Mesenchymal stem cell (in vitro differentiated cells and primary cell): ENCODE measurements at regions not wholly inside any gene's neighbourhood (a gene's known extent, or its start where the extent isn't known, plus 50 kb on each side); places are given as distances from the start of the nearest gene placed in this dataset.

Experiments used
- DNase-seq: peaks from one replicate; pipeline ENCODE4 v3.0.0-alpha.2; 2013
- H2AFZ ChIP-seq: one replicate; pipeline ENCODE4 v1.6.1; 2013; ENCODE audit warnings: low read depth, mild to moderate bottlenecking, control low read depth, inconsistent platforms, low read length, moderate library complexity
- H2AK5ac ChIP-seq: 2 replicates; pipeline ENCODE4 v1.6.1; 2013; ENCODE audit warnings: low read length, moderate library complexity, mild to moderate bottlenecking, inconsistent platforms; ENCODE audit not compliant: severe bottlenecking
- H2BK120ac ChIP-seq: one replicate; pipeline ENCODE4 v1.6.1; 2013; ENCODE audit warnings: low read depth, mild to moderate bottlenecking, inconsistent platforms, low read length, moderate library complexity
- H2BK12ac ChIP-seq, 2 experiments: one replicate each; pipeline ENCODE4 v1.6.1; 2013; ENCODE audit warnings: inconsistent platforms in 2 of 2, low read length in 2 of 2, mild to moderate bottlenecking in 2 of 2, moderate library complexity in 2 of 2, control low read depth in 1 of 2
- H2BK15ac ChIP-seq: one replicate; pipeline ENCODE4 v1.6.1; 2013; ENCODE audit warnings: mild to moderate bottlenecking, low read depth, inconsistent platforms; ENCODE audit not compliant: poor library complexity, severe bottlenecking
- H2BK5ac ChIP-seq: 2 replicates; pipeline ENCODE4 v1.6.1; 2013; ENCODE audit warnings: low read depth, mild to moderate bottlenecking, low read length, control low read depth, inconsistent platforms; ENCODE audit not compliant: poor library complexity, severe bottlenecking
- H3K14ac ChIP-seq, 2 experiments: one replicate each; pipeline ENCODE4 v1.6.1; 2013; ENCODE audit warnings: inconsistent platforms in 2 of 2, low read length in 2 of 2, control low read depth in 1 of 2, mild to moderate bottlenecking in 1 of 2, moderate library complexity in 1 of 2
- H3K18ac ChIP-seq, 2 experiments: one replicate each; pipeline ENCODE4 v1.6.1; 2013; ENCODE audit warnings: inconsistent platforms in 2 of 2, low read length in 2 of 2, control low read depth in 1 of 2, low read depth in 1 of 2, mild to moderate bottlenecking in 1 of 2
- H3K23ac ChIP-seq, 2 experiments: one replicate each; pipeline ENCODE4 v1.6.1; 2013; ENCODE audit warnings: inconsistent platforms in 2 of 2, low read length in 2 of 2, mild to moderate bottlenecking in 2 of 2, moderate library complexity in 2 of 2, control low read depth in 1 of 2
- H3K27ac ChIP-seq: 2 replicates; pipeline ENCODE4 v1.5.1; 2013; ENCODE audit warnings: mild to moderate bottlenecking, moderate library complexity, low read length, control low read depth, inconsistent platforms; ENCODE audit not compliant: poor library complexity, severe bottlenecking
- H3K27me3 ChIP-seq, 2 experiments: 2 replicates each; pipeline versions ENCODE4 v1.6.1 to v1.7.0; 2013; ENCODE audit warnings: low read length in 2 of 2, mild to moderate bottlenecking in 2 of 2, moderate library complexity in 2 of 2, control low read depth in 1 of 2, inconsistent platforms in 1 of 2; ENCODE audit not compliant: control insufficient read depth in 1 of 2, insufficient read depth in 1 of 2
- H3K36me3 ChIP-seq, 2 experiments: 2 replicates each; pipeline versions ENCODE4 v1.6.1 to v1.7.0; 2013; ENCODE audit warnings: low read length in 2 of 2, control low read depth in 1 of 2, inconsistent platforms in 1 of 2, low read depth in 1 of 2, mild to moderate bottlenecking in 1 of 2; ENCODE audit not compliant: insufficient read depth in 2 of 2, control insufficient read depth in 1 of 2
- H3K4ac ChIP-seq, 2 experiments: one replicate each; pipeline ENCODE4 v1.6.1; 2013; ENCODE audit warnings: inconsistent platforms in 2 of 2, low read length in 2 of 2, mild to moderate bottlenecking in 2 of 2, moderate library complexity in 2 of 2, control low read depth in 1 of 2, low read depth in 1 of 2
- H3K4me1 ChIP-seq: 2 replicates; pipeline ENCODE4 v1.6.1; 2013; ENCODE audit warnings: low read depth, low read length, control low read depth; ENCODE audit not compliant: control insufficient read depth, insufficient read depth
- H3K4me2 ChIP-seq: 2 replicates; pipeline ENCODE4 v1.6.1; 2013; ENCODE audit warnings: low read length, mild to moderate bottlenecking, inconsistent platforms; ENCODE audit not compliant: poor library complexity, severe bottlenecking
- H3K4me3 ChIP-seq, 2 experiments: 2 replicates each; pipeline versions ENCODE4 v1.5.1 to v1.7.0; 2013; ENCODE audit warnings: low read length in 2 of 2, mild to moderate bottlenecking in 2 of 2, control low read depth in 1 of 2, low read depth in 1 of 2; ENCODE audit not compliant: insufficient read depth in 1 of 2
- H3K79me1 ChIP-seq: replicated peaks from 2 replicates; pipeline ENCODE4 v1.6.1; 2013; ENCODE audit warnings: mild to moderate bottlenecking, control low read depth, low read length, inconsistent platforms; ENCODE audit not compliant: poor library complexity, severe bottlenecking
- H3K9ac ChIP-seq: 2 replicates; pipeline ENCODE4 v1.7.0; 2013; ENCODE audit warnings: mild to moderate bottlenecking, low read length, moderate library complexity
- H3K9me3 ChIP-seq: 2 replicates; pipeline ENCODE4 v1.7.0; 2013; ENCODE audit warnings: mild to moderate bottlenecking, low read length; ENCODE audit not compliant: control insufficient read depth
- H4K8ac ChIP-seq: one replicate; pipeline ENCODE4 v1.6.1; 2013; ENCODE audit warnings: inconsistent platforms, mild to moderate bottlenecking, low read length, moderate library complexity
- H4K91ac ChIP-seq: one replicate; pipeline ENCODE4 v1.6.1; 2013; ENCODE audit warnings: mild to moderate bottlenecking, low read length, inconsistent platforms
- WGBS: methylation state at CpG from one replicate; pipeline ENCODE4 v1.1.7; 2013; ENCODE audit warnings: mixed read lengths; 5-methylcytosine and 5-hydroxymethylcytosine counted together

GRCh38 chr9:23171479-23171878, 654.6 kb downstream of the ELAVL2 start:
- Histone ChIP-seq H2BK120ac (no peak overlapping the region), H3K4me2 (no peak overlapping the region), H3K36me3 (no peaks in the 10 kb centered on the region), H2BK15ac (no peak overlapping the region), H3K9me3 (no peaks in the 10 kb centered on the region), H3K79me1 (no peaks in the 10 kb centered on the region), H2BK12ac (no peak overlapping the region), H3K9ac (no peak overlapping the region), H3K23ac (no peak overlapping the region), H3K4ac (no peak overlapping the region), H3K18ac (no peak overlapping the region), H4K8ac (no peak overlapping the region), H3K4me3 (no peak overlapping the region), H2AK5ac (no peak overlapping the region), H3K27me3 (no peaks in the 10 kb centered on the region), H2BK5ac (no peak overlapping the region), H4K91ac (no peak overlapping the region), H3K14ac (no peak overlapping the region), H3K4me1 (no peaks in the 10 kb centered on the region), H2AFZ (no peak overlapping the region), H3K27ac (no peak overlapping the region)
- DNase-seq, result no peak

GRCh38 chr9:23172206-23172605, 653.8 kb downstream of the ELAVL2 start:
- no peak overlapping the region for H3K27ac ChIP-seq

GRCh38 chr9:23172979-23173637, 652.9 kb downstream of the ELAVL2 start:
- H4K91ac ChIP-seq, result no peak overlapping the region
- H2AFZ ChIP-seq, result no peak overlapping the region
- no peak overlapping the region for H2BK120ac ChIP-seq
- 90% methylated on average over 3 of the region's 6 CpGs for WGBS
- no peak overlapping the region for H3K4me2 ChIP-seq
- H3K23ac ChIP-seq, result no peak overlapping the region
- no peak overlapping the region for H2BK12ac ChIP-seq
- H4K8ac ChIP-seq, result no peak overlapping the region
- no peak overlapping the region for H2AK5ac ChIP-seq
- H3K9me3 ChIP-seq, result no peaks in the 10 kb centered on the region
- no peak overlapping the region for H3K4me3 ChIP-seq
- H3K79me1 ChIP-seq, result no peaks in the 10 kb centered on the region
- H3K36me3 ChIP-seq, result no peaks in the 10 kb centered on the region
- no peaks in the 10 kb centered on the region for H3K4me1 ChIP-seq
- no peak overlapping the region for H3K4ac ChIP-seq
- H2BK5ac ChIP-seq, result no peak overlapping the region
- H3K14ac ChIP-seq, result no peak overlapping the region
- H3K27me3 ChIP-seq, result no peaks in the 10 kb centered on the region
- no peak overlapping the region for H3K27ac ChIP-seq
- no peak overlapping the region for H3K18ac ChIP-seq
- H2BK15ac ChIP-seq, result no peak overlapping the region
- no peak overlapping the region for H3K9ac ChIP-seq
- no peak for DNase-seq

More at GRCh38 chr9:23172206-23172605, 653.8 kb downstream of the ELAVL2 start:
- no CpG with 5 or more reads among the region's 4 CpGs for WGBS
- no peak overlapping the region for H3K4ac ChIP-seq
- H4K8ac ChIP-seq, result no peak overlapping the region
- H3K9ac ChIP-seq, result no peak overlapping the region
- no peaks in the 10 kb centered on the region for H3K9me3 ChIP-seq
- H3K4me3 ChIP-seq, result no peak overlapping the region
- H4K91ac ChIP-seq, result no peak overlapping the region
- no peak overlapping the region for H3K14ac ChIP-seq
- H3K18ac ChIP-seq, result no peak overlapping the region
- H3K4me2 ChIP-seq, result no peak overlapping the region
- H2BK5ac ChIP-seq, result no peak overlapping the region
- no peaks in the 10 kb centered on the region for H3K4me1 ChIP-seq
- no peak overlapping the region for H3K23ac ChIP-seq
- no peaks in the 10 kb centered on the region for H3K79me1 ChIP-seq
- H3K36me3 ChIP-seq, result no peaks in the 10 kb centered on the region
- no peak for DNase-seq
- no peak overlapping the region for H2BK120ac ChIP-seq
- H2AK5ac ChIP-seq, result no peak overlapping the region
- H3K27me3 ChIP-seq, result no peaks in the 10 kb centered on the region
- H2BK15ac ChIP-seq, result no peak overlapping the region
- no peak overlapping the region for H2BK12ac ChIP-seq
- no peak overlapping the region for H2AFZ ChIP-seq

- Histone ChIP-seq H2AFZ (no peak overlapping the region), H3K4me3 (no peak overlapping the region), H3K14ac (no peak overlapping the region), H3K27ac (no peak overlapping the region), H2BK15ac (no peak overlapping the region), H3K18ac (no peak overlapping the region), H3K4me2 (no peak overlapping the region), H3K4me1 (no peaks in the 10 kb centered on the region), H3K23ac (no peak overlapping the region), H4K8ac (no peak overlapping the region), H3K9me3 (no peaks in the 10 kb centered on the region), H2BK12ac (no peak overlapping the region), H2AK5ac (no peak overlapping the region), H3K79me1 (no peaks in the 10 kb centered on the region), H3K36me3 (no peaks in the 10 kb centered on the region), H4K91ac (no peak overlapping the region), H2BK5ac (no peak overlapping the region), H2BK120ac (no peak overlapping the region), H3K4ac (no peak overlapping the region), H3K9ac (no peak overlapping the region), H3K27me3 (no peaks in the 10 kb centered on the region)
- WGBS, result 81% methylated on average over 2 of the region's 4 CpGs
- DNase-seq, result no peak
Measured at GRCh38 chr9:23194281-23194680, 631.8 kb downstream of the ELAVL2 start.
